ENCODE measurements at regions not wholly inside any gene's neighbourhood (a gene's known extent, or its start where the extent isn't known, plus 50 kb on each side); places are given as distances from the start of the nearest gene placed in this dataset.

GRCh38 chr20:22288156-22288555 is 296.2 kb downstream of the FOXA2 start:
- no peak overlapping the region for H3K4me3 Mint-ChIP-seq (ENCODE audit: unreplicated experiment)
- H3K36me3 Mint-ChIP-seq (ENCODE audit: low read depth) = no peaks in the 10 kb centered on the region
- H3K9me3 Mint-ChIP-seq (ENCODE audit: low read depth) = no peaks in the 10 kb centered on the region
- TF ChIP-seq CTCF (IDR thresholded peaks at IDR 0.05) = no peak
- no peaks in the 10 kb centered on the region for H3K4me1 Mint-ChIP-seq (ENCODE audit: low read depth)
- peaks cover 2% of the 10 kb centered on the region for H3K27me3 Mint-ChIP-seq (ENCODE audit: low read depth)
- no peak overlapping the region for H3K27ac Mint-ChIP-seq (ENCODE audit: unreplicated experiment)
- DNase-seq (ENCODE audit: low spot score) = no peak

DNA sequence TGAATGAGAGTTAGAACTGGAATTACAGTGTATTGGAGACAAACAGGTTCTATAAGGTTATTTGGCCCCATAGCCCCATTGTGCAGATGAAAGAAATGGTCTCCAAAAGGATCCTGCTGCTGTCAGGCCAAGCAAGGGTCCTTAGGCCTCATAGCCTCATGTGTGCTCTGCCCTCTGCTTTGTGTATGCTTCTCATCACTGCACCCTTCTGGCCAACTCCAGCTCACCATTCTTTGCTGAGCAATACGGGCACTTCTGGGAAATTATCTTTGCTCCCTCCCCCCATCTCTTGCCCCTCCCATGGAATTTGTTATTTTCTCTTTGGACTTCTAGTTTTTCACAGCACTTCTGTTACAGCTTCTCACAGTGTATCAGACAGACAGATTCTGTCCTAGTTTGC is 298.8 kb downstream of the FOXA2 start:
- no peak for DNase-seq (ENCODE audit: low spot score)
- Mint-ChIP-seq H3K4me3 (ENCODE audit: unreplicated experiment) (no peak overlapping the region), H3K9me3 (ENCODE audit: low read depth) (no peaks in the 10 kb centered on the region), H3K27ac (ENCODE audit: unreplicated experiment) (no peak overlapping the region), H3K4me1 (ENCODE audit: low read depth) (no peaks in the 10 kb centered on the region), H3K27me3 (ENCODE audit: low read depth) (peaks cover 2% of the 10 kb centered on the region), H3K36me3 (ENCODE audit: low read depth) (no peaks in the 10 kb centered on the region)
- TF ChIP-seq CTCF (IDR thresholded peaks at IDR 0.05) = no peak

GRCh38 chr20:22282696-22283095 is 301.7 kb downstream of the FOXA2 start:
- no peak for DNase-seq (ENCODE audit: low spot score)
- Mint-ChIP-seq H3K9me3 (ENCODE audit: low read depth) (no peaks in the 10 kb centered on the region), H3K27ac (ENCODE audit: unreplicated experiment) (no peak overlapping the region), H3K4me3 (ENCODE audit: unreplicated experiment) (no peak overlapping the region), H3K4me1 (ENCODE audit: low read depth) (no peaks in the 10 kb centered on the region), H3K27me3 (ENCODE audit: low read depth) (no peaks in the 10 kb centered on the region), H3K36me3 (ENCODE audit: low read depth) (no peaks in the 10 kb centered on the region)
- TF ChIP-seq CTCF (IDR thresholded peaks at IDR 0.05) = no peak

DNA sequence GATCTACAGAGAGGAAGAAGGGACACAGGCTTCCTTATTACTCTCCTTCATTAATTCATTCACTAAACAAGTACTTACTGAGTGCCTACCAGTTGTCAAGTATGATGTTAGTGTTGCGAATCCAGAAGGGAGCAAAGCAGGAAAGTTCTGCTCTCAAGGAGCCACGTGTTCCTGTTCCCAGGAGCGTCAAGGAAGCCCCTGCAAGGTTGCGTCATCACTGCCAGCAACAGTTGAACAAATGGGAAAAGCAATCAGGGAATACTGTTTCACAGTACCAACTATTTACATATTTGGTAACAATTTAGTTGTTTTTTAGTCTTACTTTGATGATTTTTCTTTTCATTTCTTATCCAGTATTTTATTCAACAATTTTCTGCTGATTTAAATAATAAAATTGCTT is 310.0 kb downstream of the FOXA2 start:
- no peak for TF ChIP-seq CTCF (IDR thresholded peaks at IDR 0.05)
- no peak for DNase-seq (ENCODE audit: low spot score)
- Mint-ChIP-seq H3K9me3 (ENCODE audit: low read depth) (peaks cover 6% of the 10 kb centered on the region), H3K36me3 (ENCODE audit: low read depth) (no peaks in the 10 kb centered on the region), H3K27ac (ENCODE audit: unreplicated experiment) (no peak overlapping the region), H3K4me3 (ENCODE audit: unreplicated experiment) (no peak overlapping the region), H3K27me3 (ENCODE audit: low read depth) (no peaks in the 10 kb centered on the region), H3K4me1 (ENCODE audit: low read depth) (no peaks in the 10 kb centered on the region)

- Mint-ChIP-seq H3K27ac (ENCODE audit: unreplicated experiment) (no peak overlapping the region), H3K36me3 (ENCODE audit: low read depth) (no peaks in the 10 kb centered on the region), H3K4me3 (ENCODE audit: unreplicated experiment) (no peak overlapping the region), H3K4me1 (ENCODE audit: low read depth) (no peaks in the 10 kb centered on the region), H3K27me3 (ENCODE audit: low read depth) (no peaks in the 10 kb centered on the region), H3K9me3 (ENCODE audit: low read depth) (no peaks in the 10 kb centered on the region)
- TF ChIP-seq CTCF (IDR thresholded peaks at IDR 0.05) = no peak
- no peak for DNase-seq (ENCODE audit: low spot score)
Observed at GRCh38 chr20:22268675-22269074, 315.7 kb downstream of the FOXA2 start.
